Nephron progenitor cell (in vitro differentiated cells): ENCODE measurements at regions not wholly inside any gene's neighbourhood (a gene's known extent, or its start where the extent isn't known, plus 50 kb on each side); places are given as distances from the start of the nearest gene placed in this dataset.

Source experiments
- DNase-seq: peaks from one replicate; pipeline ENCODE4 v3.0.0; 2021
- H3K27ac Mint-ChIP-seq: 2 replicates; pipeline ENCODE4 v1.8.0; 2021; ENCODE audit warnings: mild to moderate bottlenecking, moderate library complexity, mixed read lengths
- H3K27me3 Mint-ChIP-seq: 2 replicates; pipeline ENCODE4 v1.8.0; 2021; ENCODE audit warnings: mild to moderate bottlenecking, low read depth, mixed read lengths; ENCODE audit not compliant: poor library complexity
- H3K36me3 Mint-ChIP-seq: 2 replicates; pipeline ENCODE4 v1.8.0; 2021; ENCODE audit warnings: low read depth, mixed read lengths
- H3K4me1 Mint-ChIP-seq: 2 replicates; pipeline ENCODE4 v1.8.0; 2021; ENCODE audit warnings: mixed read lengths
- H3K4me3 Mint-ChIP-seq: 2 replicates; pipeline ENCODE4 v1.8.0; 2021; ENCODE audit warnings: mild to moderate bottlenecking, moderate library complexity, mixed read lengths
- H3K9me3 Mint-ChIP-seq: 2 replicates; pipeline ENCODE4 v1.8.0; 2021; ENCODE audit warnings: mild to moderate bottlenecking, moderate library complexity, mixed read lengths
- CTCF ChIP-seq: fragments of 200-600 bp; sonication (generic); IDR thresholded peaks from 2 replicates; pipeline ENCODE4 v1.5.0; 2021; ENCODE audit warnings: antibody characterized with exemption

DNA sequence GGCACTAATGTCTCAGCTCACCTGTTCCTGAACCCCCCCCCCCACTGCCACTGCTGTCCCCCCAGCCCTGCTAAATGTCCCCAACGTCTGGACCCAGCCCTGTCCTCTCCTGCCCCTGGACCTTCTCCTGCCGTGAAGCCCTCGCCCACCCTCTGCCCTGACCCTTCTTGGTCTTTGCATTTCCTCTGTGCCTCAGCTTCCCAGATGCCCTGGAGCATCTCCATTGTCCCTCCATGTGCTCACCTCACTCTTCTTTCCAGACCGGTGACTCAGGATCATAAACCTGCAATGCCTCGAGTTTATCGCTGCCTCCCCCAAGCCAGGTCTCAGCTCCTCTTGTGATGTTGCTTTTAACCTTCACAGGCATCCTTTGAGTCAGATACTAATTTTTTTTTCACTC lies 416.4 kb downstream of the BRD1 start:
- Mint-ChIP-seq H3K9me3 (peaks cover 9% of the 10 kb centered on the region), H3K27ac (peak overlapping the region; percentile 81), H3K27me3 (peaks cover 28% of the 10 kb centered on the region), H3K4me1 (peaks cover 25% of the 10 kb centered on the region), H3K4me3 (no peak overlapping the region), H3K36me3 (no peaks in the 10 kb centered on the region)
- no peak for TF ChIP-seq CTCF
- no peak for DNase-seq

DNA sequence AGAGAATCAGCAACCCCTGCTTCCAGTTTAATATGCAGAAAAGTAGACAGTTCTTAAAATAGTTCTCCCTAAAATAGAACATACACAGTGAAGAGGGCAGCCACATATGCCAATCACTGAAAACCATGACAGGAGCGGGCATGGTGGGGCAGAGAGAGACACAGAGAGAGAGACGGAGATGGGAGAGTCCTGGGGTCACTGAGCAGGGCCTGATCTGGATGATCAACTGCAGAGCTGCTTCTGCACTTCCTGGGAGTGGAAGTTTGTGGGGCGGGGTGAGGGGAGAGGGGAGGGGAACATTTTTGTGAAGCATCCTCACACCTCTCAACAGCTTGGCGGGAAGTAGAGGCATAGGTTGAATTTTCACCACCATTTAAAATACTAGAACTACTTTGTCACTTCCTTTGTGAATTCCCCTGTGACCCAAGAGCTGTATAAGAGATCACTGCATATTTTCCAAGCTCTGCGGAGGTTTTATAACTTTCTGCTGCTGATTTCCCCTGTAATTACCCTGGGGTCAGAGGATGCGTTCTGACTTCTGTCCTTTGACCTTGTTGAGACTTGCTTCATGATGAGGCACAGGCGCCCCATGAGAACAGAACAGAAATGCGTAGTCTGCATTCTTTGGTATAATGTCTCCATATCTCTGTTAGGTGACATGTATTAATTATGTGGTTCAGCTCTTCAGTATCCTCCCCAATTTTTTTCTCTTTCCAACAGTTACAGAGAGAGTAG lies 419.4 kb downstream of the BRD1 start:
- Mint-ChIP-seq H3K27me3 (peaks cover 25% of the 10 kb centered on the region), H3K27ac (peak overlapping the region; percentile 37), H3K9me3 (peaks cover 9% of the 10 kb centered on the region), H3K4me3 (no peak overlapping the region), H3K4me1 (peaks cover 31% of the 10 kb centered on the region), H3K36me3 (no peaks in the 10 kb centered on the region)
- no peak for TF ChIP-seq CTCF
- DNase-seq, result no peak

GRCh38 chr22:49406879-49407587 lies 420.6 kb downstream of the BRD1 start:
- DNase-seq, result no peak
- peaks cover 9% of the 10 kb centered on the region for H3K9me3 Mint-ChIP-seq
- TF ChIP-seq CTCF, result no peak
- H3K4me1 Mint-ChIP-seq, result peaks cover 31% of the 10 kb centered on the region
- H3K27ac Mint-ChIP-seq, result no peak overlapping the region
- peaks cover 19% of the 10 kb centered on the region for H3K27me3 Mint-ChIP-seq
- H3K4me3 Mint-ChIP-seq, result no peak overlapping the region
- no peaks in the 10 kb centered on the region for H3K36me3 Mint-ChIP-seq

DNA sequence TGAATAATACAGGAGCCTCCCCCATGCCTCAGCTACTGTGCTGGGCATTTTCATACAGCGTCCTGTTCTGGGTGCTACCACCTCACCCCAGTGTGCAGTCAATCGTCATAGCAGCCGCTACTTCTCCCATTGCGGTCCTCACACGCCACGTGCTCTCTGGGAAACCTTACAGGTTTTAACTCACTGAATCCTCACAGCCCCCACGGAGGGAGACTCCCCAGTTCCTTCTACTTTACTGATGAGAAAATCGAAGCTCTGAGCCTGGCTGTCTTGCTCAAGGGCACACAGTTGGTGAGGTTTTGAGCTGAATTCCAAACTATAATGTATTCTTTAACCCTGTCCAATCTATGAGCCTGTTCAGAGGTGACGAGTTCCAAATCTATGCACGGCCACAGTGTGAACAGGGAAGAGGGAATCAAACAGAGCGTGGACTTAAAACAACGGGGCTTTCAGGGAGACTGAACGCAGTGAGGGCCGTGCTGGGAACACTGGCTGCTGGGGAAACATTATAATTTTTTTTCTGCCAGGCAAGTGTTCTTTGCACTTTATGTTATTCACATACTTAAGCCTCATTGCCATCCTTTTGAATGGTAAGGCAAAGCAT lies 421.5 kb downstream of the BRD1 start:
- no peak overlapping the region for H3K4me3 Mint-ChIP-seq
- DNase-seq, result no peak
- H3K36me3 Mint-ChIP-seq, result no peaks in the 10 kb centered on the region
- peaks cover 27% of the 10 kb centered on the region for H3K4me1 Mint-ChIP-seq
- TF ChIP-seq CTCF, result no peak
- H3K9me3 Mint-ChIP-seq, result peaks cover 6% of the 10 kb centered on the region
- no peak overlapping the region for H3K27ac Mint-ChIP-seq
- peaks cover 19% of the 10 kb centered on the region for H3K27me3 Mint-ChIP-seq

DNA sequence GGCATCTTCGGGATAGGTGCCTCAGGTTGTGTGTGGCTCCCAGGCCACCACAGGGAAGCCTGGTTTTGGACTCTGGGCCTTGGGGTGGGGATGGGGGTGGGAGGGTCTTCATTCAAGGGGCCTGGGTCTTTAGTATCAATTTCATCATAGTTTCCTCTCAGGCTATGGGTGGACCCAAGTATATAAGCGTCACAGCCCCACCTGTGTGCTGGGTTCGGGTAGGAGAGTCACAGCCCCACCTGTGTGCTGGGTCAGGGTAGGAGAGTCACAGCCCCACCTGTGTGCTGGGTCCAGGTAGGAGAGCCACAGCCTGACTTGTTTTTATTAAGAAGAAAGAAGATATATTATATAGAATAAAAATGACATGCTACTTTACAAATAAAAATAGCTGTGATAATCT lies 422.1 kb downstream of the BRD1 start:
- H3K9me3 Mint-ChIP-seq, result peaks cover 5% of the 10 kb centered on the region
- no peaks in the 10 kb centered on the region for H3K36me3 Mint-ChIP-seq
- peaks cover 26% of the 10 kb centered on the region for H3K4me1 Mint-ChIP-seq
- TF ChIP-seq CTCF, result no peak
- peaks cover 19% of the 10 kb centered on the region for H3K27me3 Mint-ChIP-seq
- no peak overlapping the region for H3K27ac Mint-ChIP-seq
- no peak for DNase-seq
- H3K4me3 Mint-ChIP-seq, result no peak overlapping the region
